GM12873 (cell line): ENCODE measurements at regions not wholly inside any gene's neighbourhood (a gene's known extent, or its start where the extent isn't known, plus 50 kb on each side); places are given as distances from the start of the nearest gene placed in this dataset.

Experiments used
- TF ChIP-seq, protein P1 (sequence below): IDR thresholded peaks from 2 replicates; pipeline ENCODE4 v1.5.1; 2012; ENCODE audit warnings: low read depth, mild to moderate bottlenecking, moderate library complexity, low read length, control low read depth; ENCODE audit not compliant: insufficient read depth; ENCODE audit errors: missing control alignments

DNA sequence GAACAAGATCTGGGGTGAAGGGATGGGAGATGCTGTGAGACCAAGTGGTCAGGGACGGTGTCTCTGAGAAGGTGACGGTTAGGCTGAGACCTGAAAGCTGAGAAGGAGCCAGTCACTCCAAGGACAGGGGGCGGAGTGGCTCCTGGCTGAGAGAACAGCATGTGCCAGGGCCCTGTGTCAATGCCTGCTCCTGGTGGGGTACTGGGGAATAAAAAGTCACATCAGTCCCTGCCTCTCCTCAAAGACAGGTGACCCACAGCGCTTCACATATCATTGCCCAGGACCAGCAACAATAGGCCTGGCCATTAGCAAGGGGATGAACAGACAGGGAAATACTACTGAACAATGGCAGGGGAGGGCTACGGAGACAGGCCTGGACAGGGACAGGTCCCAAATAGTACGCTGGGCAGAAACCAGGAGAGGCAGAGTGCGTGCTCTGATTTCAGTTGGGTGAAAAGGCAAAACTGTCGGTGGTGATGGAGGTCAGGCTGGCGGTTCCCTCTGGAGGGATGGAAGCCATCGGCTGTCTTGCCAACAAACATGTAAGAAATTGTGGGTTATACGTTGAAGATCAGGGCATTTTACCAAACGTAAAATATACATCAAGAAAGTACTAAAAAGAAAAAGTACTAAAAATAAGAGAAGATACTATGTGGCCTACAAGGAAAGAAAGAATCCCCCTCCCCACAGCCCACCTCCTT, 64.3 kb downstream of the C9orf50 start:
- TF ChIP-seq, protein P1, sequence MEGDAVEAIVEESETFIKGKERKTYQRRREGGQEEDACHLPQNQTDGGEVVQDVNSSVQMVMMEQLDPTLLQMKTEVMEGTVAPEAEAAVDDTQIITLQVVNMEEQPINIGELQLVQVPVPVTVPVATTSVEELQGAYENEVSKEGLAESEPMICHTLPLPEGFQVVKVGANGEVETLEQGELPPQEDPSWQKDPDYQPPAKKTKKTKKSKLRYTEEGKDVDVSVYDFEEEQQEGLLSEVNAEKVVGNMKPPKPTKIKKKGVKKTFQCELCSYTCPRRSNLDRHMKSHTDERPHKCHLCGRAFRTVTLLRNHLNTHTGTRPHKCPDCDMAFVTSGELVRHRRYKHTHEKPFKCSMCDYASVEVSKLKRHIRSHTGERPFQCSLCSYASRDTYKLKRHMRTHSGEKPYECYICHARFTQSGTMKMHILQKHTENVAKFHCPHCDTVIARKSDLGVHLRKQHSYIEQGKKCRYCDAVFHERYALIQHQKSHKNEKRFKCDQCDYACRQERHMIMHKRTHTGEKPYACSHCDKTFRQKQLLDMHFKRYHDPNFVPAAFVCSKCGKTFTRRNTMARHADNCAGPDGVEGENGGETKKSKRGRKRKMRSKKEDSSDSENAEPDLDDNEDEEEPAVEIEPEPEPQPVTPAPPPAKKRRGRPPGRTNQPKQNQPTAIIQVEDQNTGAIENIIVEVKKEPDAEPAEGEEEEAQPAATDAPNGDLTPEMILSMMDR, result no peak

GRCh38 chr9:129555512-129556215, 65.2 kb downstream of the C9orf50 start:
- TF ChIP-seq, protein P1, result no peak

DNA sequence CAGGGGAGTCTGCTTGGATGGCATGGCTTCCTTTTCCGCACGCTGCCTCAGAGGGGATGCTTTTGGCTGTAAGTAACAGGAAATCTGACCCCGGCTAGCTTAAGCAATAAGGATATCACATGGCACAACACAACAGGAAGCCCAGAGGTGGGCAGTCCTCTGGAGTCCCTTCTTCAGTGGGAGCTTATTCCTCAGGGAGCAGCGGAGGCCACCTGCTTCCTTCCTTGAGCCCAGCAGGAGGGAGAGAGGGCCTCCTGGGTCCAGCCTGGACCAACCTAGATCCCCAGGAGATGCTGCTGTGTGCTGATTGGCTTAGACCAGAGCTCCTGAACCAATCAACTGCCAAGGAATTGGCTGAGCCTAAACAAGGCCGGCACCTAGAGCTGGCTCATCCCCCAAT, 66.3 kb downstream of the C9orf50 start:
- TF ChIP-seq, protein P1, result no peak

DNA sequence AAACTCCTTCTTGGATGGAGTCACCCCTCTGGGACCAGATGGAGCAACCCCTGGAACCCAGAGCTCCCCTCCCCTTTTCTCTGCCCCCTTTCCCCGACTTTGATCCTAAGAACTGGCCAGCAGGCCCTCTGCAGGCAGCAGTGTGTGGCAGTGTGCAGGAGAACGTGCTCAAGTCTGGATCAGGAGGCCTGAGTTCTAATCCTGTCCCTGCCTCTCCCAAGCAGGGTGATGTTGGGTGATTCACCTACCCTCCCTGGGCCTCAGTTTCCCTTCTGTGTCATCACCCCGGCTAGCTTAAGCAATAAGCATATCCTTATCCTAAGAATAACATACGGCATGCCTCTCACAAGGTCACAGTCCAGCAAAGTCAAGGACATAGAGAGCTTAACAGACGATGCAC, 67.6 kb downstream of the C9orf50 start:
- TF ChIP-seq, protein P1, result no peak

DNA sequence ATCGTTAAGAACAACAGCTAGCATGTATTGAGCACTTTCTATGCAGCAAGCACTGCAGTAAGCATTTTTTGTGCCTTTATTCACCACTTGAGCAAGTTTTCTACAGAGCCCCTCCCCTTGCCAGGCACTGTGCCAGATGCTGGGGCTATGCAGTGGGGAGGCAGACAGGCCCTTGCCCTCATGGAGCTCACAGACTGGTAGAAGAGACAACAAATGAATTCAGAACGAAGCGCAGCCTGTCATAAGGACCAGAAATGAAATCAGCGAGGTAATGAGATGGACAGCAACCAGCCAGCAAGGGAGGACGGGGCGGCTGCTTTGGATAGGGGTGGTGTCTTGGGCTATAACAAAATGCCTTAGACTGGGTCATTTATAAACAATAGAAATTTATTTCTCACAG, 68.8 kb downstream of the C9orf50 start:
- TF ChIP-seq, protein P1, result no peak

GRCh38 chr9:129551393-129551973, 69.4 kb downstream of the C9orf50 start:
- TF ChIP-seq, protein P1, result no peak

GRCh38 chr9:129550199-129550839, 70.6 kb downstream of the C9orf50 start:
- TF ChIP-seq, protein P1, result no peak
